HG03460 (cell line): ENCODE measurements at regions not wholly inside any gene's neighbourhood (a gene's known extent, or its start where the extent isn't known, plus 50 kb on each side); places are given as distances from the start of the nearest gene placed in this dataset.
"Not testable (repeated sequence)": the region's sequence is repeated elsewhere in the genome, so short reads cannot be mapped to it uniquely, and the experiment has no call there.

Experiments
- ATAC-seq: cut with Tn5 transposase; IDR thresholded peaks from one replicate; pipeline ENCODE4 v1.9.1; 2021; ENCODE audit not compliant: unreplicated experiment

- no peak for ATAC-seq
Measured at GRCh38 chr3:22856811-22857210, 346.3 kb upstream of the UBE2E2 start.

GRCh38 chr3:22858486-22858885, 344.6 kb upstream of the UBE2E2 start:
- ATAC-seq = no peak

DNA sequence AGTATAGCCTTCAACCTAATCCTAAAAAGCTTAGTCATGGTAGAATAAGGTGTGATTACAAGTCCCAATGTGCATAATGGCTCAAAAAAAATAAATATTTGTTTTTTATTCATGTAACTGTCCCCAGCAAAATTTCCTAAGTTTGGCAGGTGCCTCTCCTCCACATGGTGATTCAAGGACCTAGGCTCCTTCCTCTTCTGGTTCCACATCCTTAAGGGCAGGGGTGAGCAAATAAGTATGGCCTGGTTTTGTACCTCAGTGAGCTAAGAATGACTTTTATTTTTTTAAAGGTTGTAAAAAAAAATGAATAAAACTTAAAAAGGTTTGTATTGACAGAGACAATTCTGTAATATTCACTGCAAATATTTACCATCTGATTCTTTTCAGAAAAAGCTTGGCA, 343.5 kb upstream of the UBE2E2 start:
- ATAC-seq = no peak

- no peak for ATAC-seq
Measured at GRCh38 chr3:22861426-22861825, 341.7 kb upstream of the UBE2E2 start.

GRCh38 chr3:22862111-22862510, 341.0 kb upstream of the UBE2E2 start:
- ATAC-seq = no peak

GRCh38 chr3:22882834-22883233, 320.3 kb upstream of the UBE2E2 start:
- ATAC-seq = not testable (repeated sequence)

DNA sequence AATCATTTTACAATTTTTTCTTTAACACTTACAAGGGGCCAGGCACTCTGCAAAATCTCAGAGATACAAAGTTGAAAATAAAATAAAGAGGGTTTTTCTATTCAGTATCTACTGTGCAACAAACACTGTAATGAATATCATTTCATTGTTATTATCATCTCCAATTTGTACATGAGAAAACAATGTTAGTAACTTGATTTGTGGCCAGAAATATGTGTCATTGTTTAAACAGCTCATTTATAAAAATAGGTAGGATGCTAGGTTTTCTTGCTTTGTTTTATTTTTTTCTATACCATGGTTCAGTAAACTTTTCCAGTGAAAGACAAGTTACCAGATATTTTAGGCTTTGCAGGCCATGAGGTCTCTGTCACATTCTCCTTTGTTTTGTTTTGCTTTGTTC, 318.1 kb upstream of the UBE2E2 start:
- no peak for ATAC-seq

GRCh38 chr3:22885574-22886341, 317.4 kb upstream of the UBE2E2 start:
- ATAC-seq = no peak

- ATAC-seq = no peak
Measured at GRCh38 chr3:22886439-22887068, 316.6 kb upstream of the UBE2E2 start.

- no peak for ATAC-seq
Measured at GRCh38 chr3:22887664-22888291, 315.3 kb upstream of the UBE2E2 start.

GRCh38 chr3:22893101-22893500, 310.0 kb upstream of the UBE2E2 start:
- ATAC-seq = no peak

GRCh38 chr3:22893644-22894325, 309.3 kb upstream of the UBE2E2 start:
- ATAC-seq = no peak

- ATAC-seq = no peak
Measured at GRCh38 chr3:22894865-22895264, 308.3 kb upstream of the UBE2E2 start.

- ATAC-seq = no peak
Measured at GRCh38 chr3:22895671-22896070, 307.5 kb upstream of the UBE2E2 start.

DNA sequence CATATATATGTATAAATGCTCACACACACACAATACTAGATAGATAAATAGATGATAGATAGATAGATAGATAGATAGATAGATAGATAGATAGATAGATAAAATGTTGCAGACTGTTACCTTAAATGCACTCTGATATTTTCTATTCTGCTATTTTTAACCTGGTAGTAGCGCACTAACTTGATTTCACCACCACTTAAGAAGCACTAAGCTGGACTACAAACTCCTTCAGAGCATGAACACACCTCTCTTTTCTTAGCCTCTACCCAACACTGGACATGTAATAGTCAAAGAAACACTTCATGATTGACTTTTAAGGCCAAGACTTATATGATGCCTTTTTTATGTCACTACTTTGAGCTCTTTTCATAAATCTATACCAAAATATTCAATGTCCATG, 304.6 kb upstream of the UBE2E2 start:
- ATAC-seq = no peak

DNA sequence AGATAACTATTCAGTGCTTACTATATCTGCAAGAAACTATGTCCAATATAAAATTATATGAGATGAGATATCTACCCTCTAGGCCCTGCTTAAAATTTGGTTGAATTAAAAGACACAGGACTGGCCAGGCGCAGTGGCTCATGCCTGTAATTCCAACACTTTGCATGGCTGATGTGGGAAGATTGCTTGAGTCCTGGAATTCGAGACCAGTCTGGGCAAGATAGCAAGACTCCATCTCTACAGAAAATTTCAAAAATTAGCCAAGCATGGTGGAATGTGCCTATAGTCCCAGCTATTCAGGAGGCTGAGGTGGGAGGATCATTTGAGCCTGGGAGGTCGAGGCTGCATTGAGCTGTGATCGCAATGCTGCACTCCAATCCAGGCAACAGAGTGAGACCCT, 303.7 kb upstream of the UBE2E2 start:
- no peak for ATAC-seq

DNA sequence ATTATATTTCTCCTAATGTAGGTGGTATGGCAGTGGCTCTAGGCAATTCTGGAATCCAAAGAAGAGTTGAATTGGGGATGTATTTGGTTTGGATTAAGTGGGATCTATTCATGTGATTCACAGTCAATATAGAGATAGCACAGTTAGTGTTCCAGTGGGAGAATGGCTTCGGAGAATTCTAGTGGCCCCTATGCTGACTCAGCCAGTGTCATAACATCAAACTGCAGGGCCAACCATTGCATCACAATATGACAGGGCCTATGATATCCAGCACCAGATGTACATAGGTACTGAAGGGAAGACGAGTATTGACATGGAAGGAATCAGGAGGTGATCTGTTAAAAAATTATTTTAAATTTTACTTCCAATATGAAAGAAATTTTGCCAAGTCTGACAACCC, 302.8 kb upstream of the UBE2E2 start:
- ATAC-seq = no peak

GRCh38 chr3:22901684-22902083, 301.4 kb upstream of the UBE2E2 start:
- no peak for ATAC-seq

DNA sequence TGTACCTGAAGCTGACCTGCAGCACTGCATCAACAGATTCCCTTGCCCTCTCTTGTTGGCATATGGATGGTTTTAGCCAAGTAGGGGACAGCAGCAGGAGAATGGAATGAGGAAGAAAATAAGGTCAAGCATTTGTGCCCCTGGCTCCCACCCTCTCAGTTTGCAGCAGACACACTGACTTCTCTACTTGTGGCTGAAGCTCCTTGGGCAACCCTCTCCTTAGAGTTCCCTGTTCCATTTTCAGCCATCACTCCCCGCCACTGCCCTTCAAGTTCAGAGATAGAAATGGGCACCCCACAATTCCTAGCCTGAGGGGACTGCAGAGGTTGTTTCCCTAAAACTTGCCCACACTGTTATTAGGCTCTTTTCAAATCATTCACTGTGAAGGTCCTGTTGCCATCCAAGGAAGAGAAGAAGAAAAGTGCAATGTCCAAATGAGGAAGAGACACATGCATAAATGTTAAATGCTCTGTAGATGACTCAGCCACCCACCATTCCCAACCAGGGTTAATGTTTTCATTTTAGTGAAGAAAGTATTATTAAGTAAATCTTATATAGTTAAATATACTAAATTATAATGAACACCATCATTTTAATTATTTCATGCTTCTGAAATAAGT, 295.9 kb upstream of the UBE2E2 start:
- no peak for ATAC-seq

DNA sequence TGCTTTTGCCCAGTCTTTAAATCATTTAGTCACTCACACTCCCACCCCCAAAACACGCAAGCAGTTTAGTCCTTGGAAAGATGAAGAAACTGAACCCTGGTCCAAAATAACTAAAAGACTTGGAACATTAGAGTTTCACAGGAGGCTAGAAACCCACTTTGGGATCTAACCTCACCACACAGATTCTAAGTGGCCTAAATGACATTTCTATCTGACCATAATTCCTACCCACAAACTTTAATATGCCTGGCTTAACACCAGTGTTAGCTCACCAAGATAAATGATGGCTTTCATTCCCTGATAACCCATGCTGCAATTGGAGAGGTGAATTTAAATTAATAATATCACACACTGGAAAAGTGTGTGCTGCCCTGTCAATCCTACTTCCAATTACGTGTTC, 295.3 kb upstream of the UBE2E2 start:
- ATAC-seq = no peak

DNA sequence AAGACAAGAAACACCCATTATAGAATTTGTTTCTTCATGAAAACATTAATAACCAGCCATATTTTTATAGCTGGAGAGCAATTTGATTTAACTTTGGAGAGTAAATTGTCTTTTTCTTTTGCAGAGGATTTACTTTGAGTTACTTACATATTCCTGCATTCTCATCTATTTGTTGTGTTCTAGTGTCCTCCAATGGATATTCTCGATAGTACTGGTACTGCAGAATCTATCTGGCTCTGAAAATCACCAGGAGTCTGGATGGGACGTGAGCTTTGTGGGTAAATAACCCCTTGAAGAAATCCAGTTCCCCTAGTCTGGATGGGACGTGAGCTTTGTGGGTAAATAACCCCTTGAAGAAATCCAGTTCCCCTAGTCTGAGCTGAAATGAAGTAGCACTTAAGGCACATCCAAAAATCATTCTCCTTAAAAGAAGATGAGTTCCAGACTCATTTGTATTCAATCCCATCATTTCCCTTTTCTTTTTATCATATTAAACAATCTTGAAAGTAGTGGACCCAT, 294.1 kb upstream of the UBE2E2 start:
- ATAC-seq = no peak
